Right lobe of liver (tissue), 4 donors: ENCODE measurements at regions not wholly inside any gene's neighbourhood (a gene's known extent, or its start where the extent isn't known, plus 50 kb on each side); places are given as distances from the start of the nearest gene placed in this dataset.

Source experiments
- POLR2A ChIP-seq: fragments of 450-650 bp; IDR thresholded peaks from one replicate; pipeline ENCODE4 v1.6.1; 2017; ENCODE audit warnings: antibody characterized with exemption, mild to moderate bottlenecking
- TF ChIP-seq, protein P1 (sequence below), 4 donors: fragments of 200-600 bp in 3 of 4; fragments of 450-650 bp in 1 of 4; IDR thresholded peaks; one replicate each; pipeline versions ENCODE4 v1.5.1 to v1.8.0; 2016 to 2022; ENCODE audit warnings: antibody characterized with exemption in 4 of 4, mild to moderate bottlenecking in 2 of 4
- donor health status: DM: no; HTN: no; CAD: no.
- donor health status: DM: no; HTN: no; CAD: no.
- donor health status: DM: no; HTN: yes; CAD: no.

DNA sequence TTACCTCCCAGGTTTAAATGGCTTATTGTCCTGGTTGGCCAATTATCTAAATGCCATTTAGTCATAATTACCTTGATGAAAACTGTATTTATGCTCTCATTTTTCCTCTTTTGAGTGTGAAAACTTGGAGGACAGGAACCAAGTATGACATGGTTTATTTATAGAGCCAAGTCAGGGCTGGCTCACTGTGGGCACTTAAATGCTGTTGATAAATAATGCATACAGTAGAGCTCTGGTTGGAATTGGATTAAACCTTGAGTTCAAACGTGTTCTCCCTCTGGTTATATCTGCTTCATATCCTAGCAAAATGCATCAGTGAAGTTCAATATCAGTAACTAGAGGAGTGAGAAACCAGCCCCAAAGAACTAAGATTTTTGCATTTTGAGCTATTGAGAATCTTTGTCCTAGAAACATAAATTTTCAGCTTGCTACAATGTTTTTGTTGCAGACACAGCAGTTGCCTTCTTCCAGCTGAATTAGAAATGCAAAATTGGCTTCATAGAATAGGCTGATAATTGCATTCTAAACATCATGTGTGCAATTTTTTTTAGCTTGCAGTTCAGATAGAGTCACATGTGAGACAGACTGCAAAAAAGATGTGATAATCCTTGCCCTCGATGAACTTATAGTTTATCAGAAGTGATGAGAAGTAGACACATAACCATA lies 255.8 kb downstream of the BTBD3 start:
- TF ChIP-seq, protein P1, sequence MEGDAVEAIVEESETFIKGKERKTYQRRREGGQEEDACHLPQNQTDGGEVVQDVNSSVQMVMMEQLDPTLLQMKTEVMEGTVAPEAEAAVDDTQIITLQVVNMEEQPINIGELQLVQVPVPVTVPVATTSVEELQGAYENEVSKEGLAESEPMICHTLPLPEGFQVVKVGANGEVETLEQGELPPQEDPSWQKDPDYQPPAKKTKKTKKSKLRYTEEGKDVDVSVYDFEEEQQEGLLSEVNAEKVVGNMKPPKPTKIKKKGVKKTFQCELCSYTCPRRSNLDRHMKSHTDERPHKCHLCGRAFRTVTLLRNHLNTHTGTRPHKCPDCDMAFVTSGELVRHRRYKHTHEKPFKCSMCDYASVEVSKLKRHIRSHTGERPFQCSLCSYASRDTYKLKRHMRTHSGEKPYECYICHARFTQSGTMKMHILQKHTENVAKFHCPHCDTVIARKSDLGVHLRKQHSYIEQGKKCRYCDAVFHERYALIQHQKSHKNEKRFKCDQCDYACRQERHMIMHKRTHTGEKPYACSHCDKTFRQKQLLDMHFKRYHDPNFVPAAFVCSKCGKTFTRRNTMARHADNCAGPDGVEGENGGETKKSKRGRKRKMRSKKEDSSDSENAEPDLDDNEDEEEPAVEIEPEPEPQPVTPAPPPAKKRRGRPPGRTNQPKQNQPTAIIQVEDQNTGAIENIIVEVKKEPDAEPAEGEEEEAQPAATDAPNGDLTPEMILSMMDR (IDR thresholded peaks at IDR 0.05) = no peak
- no peak for TF ChIP-seq POLR2A
